GM20431 (cell line): ENCODE measurements at regions not wholly inside any gene's neighbourhood (a gene's known extent, or its start where the extent isn't known, plus 50 kb on each side); places are given as distances from the start of the nearest gene placed in this dataset.

Source experiments
- in situ Hi-C: fragments of 300-500 bp; cut with MseI, MboI; formaldehyde crosslinking; loops from one replicate; pipeline ENCODE4 v1.15.0; 2020; ENCODE audit warnings: low sequenced_read_pairs; ENCODE audit not compliant: unreplicated experiment

DNA sequence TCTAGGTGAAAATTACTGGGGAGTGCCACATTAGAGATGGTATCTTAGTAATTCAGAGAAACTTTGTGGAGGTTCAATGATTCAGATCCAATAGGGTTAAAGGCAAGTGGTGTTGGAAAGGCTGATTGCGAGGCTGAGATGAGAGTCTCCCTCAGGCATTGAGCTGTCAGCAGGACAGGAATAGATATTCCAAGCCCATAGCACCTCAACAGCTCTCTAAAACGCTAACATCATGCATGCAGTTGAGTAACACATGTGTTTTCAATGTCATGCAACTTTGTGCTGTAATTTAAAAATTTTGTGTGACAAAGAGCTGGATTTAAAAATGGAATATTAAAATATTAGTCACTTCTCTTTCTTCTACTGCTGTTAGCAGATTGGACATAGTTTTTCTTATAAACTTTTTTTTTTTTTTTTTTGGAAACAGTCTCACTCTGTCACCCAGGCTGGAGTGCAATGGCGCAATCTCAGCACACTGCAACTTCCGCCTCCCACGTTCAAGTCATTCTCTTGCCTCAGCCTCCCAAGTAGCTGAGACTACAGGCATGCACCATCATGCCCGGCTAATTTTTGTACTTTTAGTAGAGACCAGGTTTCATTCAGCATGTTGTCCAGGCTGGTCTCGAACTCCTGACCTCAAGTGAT lies 173.5 kb upstream of the C1QTNF7 start:
- in situ Hi-C loops = no loop called here

- in situ Hi-C loops = no loop called here
These were observed 172.3 kb upstream of the C1QTNF7 start for GRCh38 chr4:15255537-15255936.

GRCh38 chr4:15260758-15261157 lies 167.1 kb upstream of the C1QTNF7 start:
- in situ Hi-C loops = no loop called here

DNA sequence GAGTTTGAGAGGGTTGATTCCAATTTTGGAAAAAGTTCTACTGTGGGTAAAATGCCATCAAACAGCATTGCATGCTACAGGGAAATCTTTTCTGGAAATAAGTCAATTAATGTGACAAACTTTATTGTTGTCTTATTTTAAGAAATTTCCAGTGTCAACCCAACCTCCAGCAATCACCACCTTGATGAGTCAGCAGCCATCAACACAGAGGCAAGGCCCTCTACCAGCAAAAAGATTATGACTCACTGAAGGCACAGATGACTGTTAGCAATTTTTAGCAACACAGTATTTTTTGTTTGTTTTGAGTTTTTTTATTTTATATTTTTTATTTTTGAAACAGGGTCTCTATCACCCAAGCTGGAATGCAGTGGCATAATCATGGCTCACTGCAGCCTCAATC lies 165.4 kb upstream of the C1QTNF7 start:
- in situ Hi-C loops = no loop called here

DNA sequence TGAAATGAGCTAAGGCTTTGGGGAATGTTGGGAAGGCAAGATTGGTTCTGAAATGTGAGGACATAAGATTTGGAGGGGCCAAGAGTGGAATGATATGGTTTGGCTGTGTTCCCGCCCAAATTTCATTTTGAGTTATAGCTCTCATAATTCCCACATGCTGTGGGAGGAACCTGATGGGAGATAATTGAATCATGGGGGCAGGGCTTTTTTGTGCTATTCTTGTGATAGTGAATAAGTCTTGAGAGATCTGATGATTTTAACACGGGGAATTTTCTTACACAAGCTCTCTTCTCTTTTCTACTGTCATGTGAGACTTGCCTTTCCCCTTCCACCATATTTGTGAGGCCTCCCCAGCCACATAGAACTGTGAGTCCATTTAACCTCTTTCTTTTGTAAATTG lies 157.6 kb upstream of the C1QTNF7 start:
- in situ Hi-C loops = no loop called here

DNA sequence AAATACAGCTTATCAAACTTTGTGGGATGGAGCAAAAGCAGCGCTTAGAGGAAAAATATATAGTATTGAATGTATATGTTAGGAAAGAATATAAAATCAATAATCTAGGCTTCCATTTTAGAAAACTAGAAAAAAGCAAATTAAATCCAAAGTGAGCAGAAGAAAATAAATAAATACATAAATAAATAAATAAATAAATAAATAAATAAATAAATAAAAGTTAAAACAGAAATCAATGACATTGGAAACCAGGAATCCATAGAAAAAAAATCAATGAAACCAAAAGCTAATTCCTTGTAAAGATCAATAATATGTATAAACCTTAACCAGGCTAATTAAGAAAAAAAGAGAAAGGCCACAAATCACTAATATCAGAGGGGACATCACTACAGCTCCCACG lies 141.8 kb upstream of the C1QTNF7 start:
- in situ Hi-C loops = no loop called here

DNA sequence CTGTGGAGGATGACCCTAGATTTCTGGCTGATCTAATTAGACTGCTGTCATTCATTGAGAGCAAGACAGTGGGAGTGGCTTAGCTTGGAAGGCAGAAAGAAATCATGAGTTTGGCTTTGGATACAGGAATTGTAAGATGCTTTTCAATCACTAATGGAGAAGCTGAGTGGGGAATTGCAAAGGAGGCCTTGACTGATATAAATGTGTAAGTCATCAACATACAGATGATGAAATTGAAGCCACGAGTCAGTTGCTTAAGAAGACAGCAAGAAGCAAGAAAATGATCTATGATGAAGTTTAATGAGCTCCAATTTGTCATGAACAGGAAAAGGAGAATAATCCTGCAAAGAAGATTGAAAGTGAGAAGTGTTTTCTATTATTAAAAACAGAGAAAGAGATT lies 136.7 kb upstream of the C1QTNF7 start:
- in situ Hi-C loops = no loop called here

DNA sequence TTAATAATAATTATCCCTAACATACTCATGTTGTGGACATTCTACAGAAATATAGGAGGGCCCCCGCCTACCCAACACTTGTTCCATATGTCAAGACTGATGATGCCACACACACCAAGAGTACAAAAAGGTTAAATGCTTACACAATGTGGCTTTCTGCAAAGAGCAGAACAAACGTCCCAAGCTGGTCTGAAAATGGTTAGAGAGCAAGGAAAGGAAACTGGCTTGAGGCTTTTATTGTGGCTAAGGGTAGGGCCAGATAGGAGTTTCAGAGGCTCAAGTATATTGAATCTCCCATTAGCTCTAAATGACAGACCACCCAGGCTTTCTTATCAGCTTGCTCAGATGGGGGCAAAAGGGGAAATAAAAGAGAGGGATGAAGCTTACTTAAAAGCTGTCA lies 134.1 kb upstream of the C1QTNF7 start:
- in situ Hi-C loops = no loop called here

DNA sequence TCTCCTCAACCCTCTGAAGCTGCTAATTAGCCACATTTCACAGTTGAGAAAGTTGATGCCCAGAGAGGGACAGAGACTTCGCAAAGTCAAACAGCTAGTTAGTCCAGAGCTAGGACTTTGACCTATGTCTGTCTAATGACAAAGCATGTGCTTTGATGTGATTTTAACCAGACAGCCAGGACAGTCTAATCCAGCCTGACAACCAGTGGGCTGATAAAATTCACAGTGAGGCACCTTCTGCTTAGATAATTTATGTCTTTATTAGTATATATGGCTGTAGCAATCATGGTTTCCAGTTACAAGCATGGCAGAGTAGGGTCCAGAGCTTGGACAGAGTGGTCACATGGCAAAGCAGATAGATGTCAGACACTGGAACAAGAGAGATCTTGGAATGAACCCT lies 133.6 kb upstream of the C1QTNF7 start:
- in situ Hi-C loops = no loop called here

- in situ Hi-C loops = no loop called here
These were observed 133.0 kb upstream of the C1QTNF7 start for GRCh38 chr4:15294832-15295231.

DNA sequence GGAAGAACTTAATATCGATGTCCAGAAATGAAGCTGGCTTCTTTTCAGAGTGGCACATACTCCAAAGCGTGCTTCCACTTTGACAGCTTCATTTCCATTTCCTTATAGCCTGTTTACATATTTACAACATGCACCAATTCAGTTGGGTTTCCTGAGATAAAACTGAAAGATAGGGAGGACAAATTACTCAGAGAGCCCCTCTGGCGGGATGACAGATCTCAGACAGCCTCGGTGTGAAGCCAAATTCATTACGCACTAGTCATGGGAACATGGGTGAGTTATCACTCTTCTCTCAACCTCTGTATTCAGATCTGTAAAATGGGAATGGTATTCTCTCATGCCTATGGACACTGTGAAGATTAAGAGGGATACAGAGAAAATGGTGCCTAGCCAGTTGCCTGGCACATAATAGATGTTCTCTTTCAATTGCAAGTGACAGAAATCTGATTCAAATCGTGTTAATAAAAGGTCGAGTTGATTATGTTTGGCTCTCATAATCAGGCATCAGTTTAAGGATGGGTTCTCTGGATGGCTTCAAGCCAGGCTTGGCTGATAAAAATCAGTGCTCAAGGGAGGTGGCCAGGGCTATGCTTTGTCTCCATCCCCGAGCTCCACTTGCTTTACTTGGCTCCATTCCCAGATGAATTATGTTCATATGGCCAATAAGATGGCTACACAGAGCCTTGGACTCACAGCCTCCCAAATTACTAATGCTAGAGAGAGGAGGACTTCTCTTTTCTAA lies 132.2 kb upstream of the C1QTNF7 start:
- in situ Hi-C loops = no loop called here

- in situ Hi-C loops = no loop called here
These were observed 130.5 kb upstream of the C1QTNF7 start for GRCh38 chr4:15297344-15297743.

DNA sequence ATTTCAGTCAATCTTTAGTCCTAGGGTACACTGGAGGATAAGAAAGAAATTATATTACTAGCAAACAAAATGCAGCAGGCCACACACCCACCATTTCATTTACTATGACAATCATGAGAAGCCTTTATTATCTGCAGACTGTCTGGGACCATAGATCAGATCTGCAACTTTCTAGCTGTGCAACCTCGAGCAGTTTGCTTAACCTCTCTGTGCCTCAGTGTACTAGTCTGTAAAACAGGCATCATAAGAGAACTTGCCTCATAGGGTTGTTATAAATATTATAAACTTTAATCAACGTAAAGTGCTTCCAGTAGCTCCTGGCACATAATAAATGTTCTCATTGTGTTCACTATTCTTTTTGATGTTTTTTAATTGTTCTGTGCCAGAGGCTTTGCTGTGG lies 128.2 kb upstream of the C1QTNF7 start:
- in situ Hi-C loops = no loop called here

DNA sequence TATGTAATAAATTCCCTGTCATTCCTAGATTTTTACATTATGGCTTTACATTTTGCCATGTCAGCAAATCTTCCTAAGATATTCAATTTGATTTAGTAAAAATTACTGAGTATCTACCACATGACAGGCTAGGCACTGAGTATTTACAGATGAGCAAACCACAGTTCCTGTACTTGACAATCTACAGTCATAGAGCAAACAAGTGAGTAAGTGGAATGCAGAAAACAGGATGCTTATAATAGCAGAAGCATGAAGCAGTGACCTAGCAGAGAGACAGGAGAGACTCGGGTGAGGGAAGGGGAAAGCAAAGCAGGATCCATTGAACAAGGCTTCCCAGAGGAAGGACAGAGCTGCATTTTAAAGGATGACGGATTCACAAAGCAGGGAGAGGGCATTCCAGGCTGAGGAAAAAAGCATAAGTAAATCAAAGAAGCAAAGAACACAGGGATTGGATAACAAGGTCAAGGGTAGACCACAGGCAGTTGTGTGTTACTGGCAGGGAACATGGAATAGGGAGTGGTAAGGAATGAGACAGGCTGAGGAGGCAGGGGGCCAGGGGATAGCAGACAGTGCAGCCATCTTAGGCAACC lies 124.7 kb upstream of the C1QTNF7 start:
- in situ Hi-C loops = no loop called here

DNA sequence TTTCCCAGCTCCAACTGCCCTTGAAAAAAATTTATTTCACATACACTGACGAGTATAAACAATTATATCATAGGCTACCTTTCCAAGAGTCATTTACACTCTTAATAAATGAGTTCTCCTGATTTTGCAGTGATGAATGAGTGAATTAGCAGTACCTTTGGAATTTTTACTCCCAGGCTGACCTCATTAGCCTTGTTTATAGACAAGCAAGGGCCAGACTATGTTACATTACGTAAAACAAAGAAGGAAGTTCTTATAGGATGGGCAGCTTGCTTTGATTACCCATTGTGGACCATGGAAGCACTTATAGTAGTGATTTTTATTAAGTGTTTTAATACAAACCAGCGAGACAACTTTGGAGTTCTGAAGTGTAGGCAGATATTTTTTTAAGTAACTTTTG lies 112.9 kb upstream of the C1QTNF7 start:
- in situ Hi-C loops = no loop called here

DNA sequence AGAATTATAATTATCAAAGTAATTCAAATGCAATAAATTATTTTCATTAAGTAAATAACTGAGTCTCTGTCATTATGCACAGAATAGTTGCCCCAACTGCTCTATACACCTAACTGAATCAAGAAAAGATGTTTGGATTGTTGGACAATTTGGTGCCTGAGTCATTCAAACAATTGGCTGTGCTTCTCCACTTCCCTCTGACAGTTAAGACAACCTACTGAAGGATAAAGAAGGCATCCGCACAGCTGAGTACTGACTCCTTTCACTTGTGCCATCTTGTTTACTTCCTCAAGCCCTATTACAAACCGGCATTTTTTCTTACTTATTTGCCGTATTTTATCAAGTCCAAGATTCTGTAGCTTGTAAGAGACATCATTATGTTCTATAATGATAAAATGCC lies 110.6 kb upstream of the C1QTNF7 start:
- in situ Hi-C loops = no loop called here

DNA sequence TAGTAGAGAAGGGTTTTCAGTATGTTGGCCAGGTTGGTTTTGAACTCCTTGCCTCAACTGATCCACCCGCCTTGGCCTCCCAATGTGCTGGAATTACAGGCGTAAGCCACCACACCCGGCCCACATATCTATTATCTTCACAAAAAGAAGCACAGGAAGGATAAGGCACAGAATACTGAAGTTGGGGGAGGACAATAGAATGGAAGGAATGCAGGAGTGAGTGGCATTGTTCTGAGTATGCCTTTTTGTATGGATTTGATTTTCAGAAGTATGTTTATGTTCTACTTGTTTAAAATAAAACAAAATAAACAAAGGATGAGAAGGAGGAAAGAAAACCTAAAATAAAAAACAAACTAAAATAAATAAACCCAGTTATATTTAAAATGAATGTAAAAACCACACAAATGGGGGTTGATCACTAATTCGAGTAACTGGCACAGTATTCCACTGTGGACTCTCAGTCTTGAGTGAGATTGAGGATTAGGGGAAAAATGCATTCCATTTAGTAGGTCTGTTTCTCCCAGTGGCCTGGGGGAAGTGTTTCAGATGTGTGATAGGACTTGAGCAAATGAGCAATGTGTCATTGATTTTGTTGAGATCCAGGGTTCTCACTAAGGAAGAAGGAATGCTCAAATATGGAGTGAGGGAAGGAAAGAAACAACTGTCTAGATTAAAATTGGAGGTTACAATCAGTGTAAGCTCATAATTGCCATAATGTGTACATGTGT lies 109.0 kb upstream of the C1QTNF7 start:
- in situ Hi-C loops = no loop called here

DNA sequence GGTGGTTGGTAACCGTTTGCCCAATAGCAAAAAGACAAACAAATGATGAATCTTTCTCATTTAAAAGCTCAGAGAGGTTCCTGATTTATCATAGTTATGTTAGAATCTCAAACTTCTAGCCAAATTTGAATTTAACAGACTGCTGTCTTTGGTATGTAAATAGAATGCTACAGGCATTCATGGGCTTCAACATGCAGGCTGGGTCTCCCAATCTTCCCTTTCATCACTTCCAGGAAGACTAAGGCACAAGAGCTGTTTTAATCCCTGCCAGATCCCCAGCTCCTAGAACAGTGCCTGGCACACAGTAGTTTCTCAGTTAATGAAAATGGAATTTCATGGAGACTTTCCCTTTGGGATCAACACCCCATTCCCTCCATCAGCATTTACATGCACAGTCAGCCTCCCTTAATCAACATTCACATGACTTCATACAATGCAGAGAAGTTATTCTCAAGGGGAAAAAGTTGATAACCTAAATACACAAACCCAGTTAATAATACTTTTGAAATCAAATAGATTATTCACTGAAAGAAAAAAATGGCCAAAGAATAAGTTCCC lies 107.6 kb upstream of the C1QTNF7 start:
- in situ Hi-C loops = no loop called here

GRCh38 chr4:15322006-15322405 lies 105.8 kb upstream of the C1QTNF7 start:
- in situ Hi-C loops = no loop called here

DNA sequence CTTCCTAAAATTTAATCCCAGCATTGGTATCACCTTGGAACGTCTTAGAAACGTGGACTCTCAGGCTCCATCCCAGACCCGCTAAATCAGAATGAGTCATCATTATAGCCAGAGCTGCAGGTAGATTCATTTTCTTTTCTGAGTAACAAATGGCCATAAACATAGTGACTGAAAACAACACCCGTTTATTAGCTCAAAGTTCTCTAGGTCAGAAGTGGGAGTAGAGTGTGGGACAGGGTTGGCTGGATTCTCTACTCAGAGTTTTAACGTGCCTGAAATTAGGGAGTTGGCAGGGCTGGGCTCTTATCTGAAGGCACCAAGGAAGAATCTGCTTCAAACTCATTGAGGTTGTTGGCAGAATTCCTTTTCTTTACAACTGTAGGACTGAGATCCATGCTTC lies 101.8 kb upstream of the C1QTNF7 start:
- in situ Hi-C loops = no loop called here
